K562 (cell line): ENCODE measurements at regions not wholly inside any gene's neighbourhood (a gene's known extent, or its start where the extent isn't known, plus 50 kb on each side); places are given as distances from the start of the nearest gene placed in this dataset.
A peak's percentile ranks its signal among the peaks of the same experiment; 100 is the strongest.

ENCODE experiments used
- ATAC-seq: fragments of 200-7000 bp; cut with Tn5 transposase; 3 replicates; pipeline ENCODE4 v1.9.1; 2020; ENCODE audit warnings: moderate library complexity
- BruUV-seq: library from RNA; stranded (reverse); fragments of 400-500 nt; replicated peaks from 2 replicates; lab custom pipeline; 2021; lab: Mats Ljungman, UMichigan
- CTCF ChIA-PET: fragments of 300-600 bp; formaldehyde crosslinking; extraction: SDS; loops from one replicate; lab custom pipeline; 2021; ENCODE audit warnings: low intra/inter-chr PET ratio; lab: Yijun Ruan, JAX
- POLR2A ChIA-PET: fragments of 300-600, 350-650 bp; sonication (Branson Sonifier 250); formaldehyde crosslinking; extraction: SDS; loops from one replicate; lab custom pipeline; 2021; ENCODE audit warnings: antibody characterized with exemption, inconsistent platforms; lab: Yijun Ruan, JAX
- DNase-seq, 4 experiments: peaks; one replicate each; pipeline versions ENCODE4 v3.0.0 to v3.0.0-alpha.2; 2011 to 2018; ENCODE audit warnings: low spot score in 3 of 4, mixed read lengths in 3 of 4; ENCODE audit errors: extremely low read depth in 1 of 4
- FAIRE-seq: peaks from 2 replicates; lab custom pipeline; 2011; peaks lifted over from hg19 to GRCh38; lab: Jason Lieb, UNC
- H2AFZ ChIP-seq: 2 replicates; pipeline ENCODE4 v1.6.0; 2011; ENCODE audit warnings: low read depth, low read length, control low read depth, inconsistent platforms
- H3K27ac ChIP-seq: fragments of 200-600 bp; 3 replicates; pipeline ENCODE4 v1.8.0; 2011; ENCODE audit warnings: low read depth, mild to moderate bottlenecking, control low read depth, inconsistent platforms, low read length, moderate library complexity, mixed read lengths; ENCODE audit errors: extremely low read depth
- H3K27me3 ChIP-seq, 2 experiments: fragments of 300-600 bp in 1 of 2; 2 replicates in 1 of 2; 3 replicates in 1 of 2; pipeline versions ENCODE4 v1.6.0 to v1.8.0; 2011; ENCODE audit warnings: inconsistent platforms in 2 of 2, low read length in 2 of 2, mild to moderate bottlenecking in 1 of 2, mixed read lengths in 1 of 2, moderate library complexity in 1 of 2; ENCODE audit not compliant: control insufficient read depth in 2 of 2, insufficient read depth in 2 of 2
- H3K36me3 ChIP-seq: fragments of 300-600 bp; 3 replicates; pipeline ENCODE4 v1.8.0; 2011; ENCODE audit warnings: mild to moderate bottlenecking, low read length, inconsistent platforms; ENCODE audit not compliant: control insufficient read depth, insufficient read depth
- H3K4me1 ChIP-seq, 2 experiments: fragments of 200-600 bp in 1 of 2; replicated peaks in 1 of 2; 2 replicates in 1 of 2; 3 replicates in 1 of 2; pipeline versions ENCODE4 v1.5.1 to v1.8.0; 2011; ENCODE audit warnings: inconsistent platforms in 2 of 2, low read length in 2 of 2, mild to moderate bottlenecking in 1 of 2, mixed read lengths in 1 of 2, moderate library complexity in 1 of 2; ENCODE audit not compliant: control insufficient read depth in 2 of 2, insufficient read depth in 2 of 2
- H3K4me2 ChIP-seq: 2 replicates; pipeline ENCODE4 v1.6.1; 2011; ENCODE audit warnings: low read length, control low read depth, inconsistent platforms, mixed read lengths; ENCODE audit not compliant: insufficient read depth
- H3K4me3 ChIP-seq: fragments of 200-600 bp; sonication (generic), shearing (Covaris generic); 2 replicates; pipeline ENCODE4 v1.5.1; 2016; ENCODE audit warnings: control low read depth, inconsistent platforms
- H3K79me2 ChIP-seq: fragments of 200-600 bp; 3 replicates; pipeline ENCODE4 v1.8.0; 2011; ENCODE audit warnings: low read length, inconsistent platforms; ENCODE audit not compliant: control insufficient read depth, insufficient read depth
- H3K9ac ChIP-seq, 2 experiments: 2 replicates each; pipeline versions ENCODE4 v1.6.0 to v1.6.1; 2011; ENCODE audit warnings: low read depth in 2 of 2, low read length in 2 of 2, control low read depth in 1 of 2, inconsistent platforms in 1 of 2, mild to moderate bottlenecking in 1 of 2, mixed read lengths in 1 of 2; ENCODE audit not compliant: insufficient read depth in 1 of 2
- H3K9me1 ChIP-seq: one replicate; pipeline ENCODE4 v1.6.0; 2011; ENCODE audit warnings: inconsistent platforms, mild to moderate bottlenecking, low read length, moderate library complexity; ENCODE audit not compliant: control insufficient read depth, insufficient read depth
- H3K9me3 ChIP-seq: replicated peaks from 2 replicates; pipeline ENCODE4 v1.5.1; 2011; ENCODE audit warnings: low read depth, low read length, inconsistent platforms; ENCODE audit not compliant: control insufficient read depth, insufficient read depth
- H4K20me1 ChIP-seq: replicated peaks from 2 replicates; pipeline ENCODE4 v1.6.1; 2011; ENCODE audit warnings: low read length, inconsistent platforms, mixed read lengths; ENCODE audit not compliant: control insufficient read depth, insufficient read depth
- MBD1 ChIP-seq: fragments of 250-450 bp; sonication (Bioruptor Pico); IDR thresholded peaks from 2 replicates; pipeline ENCODE4 v1.8.0; 2022; ENCODE audit warnings: inconsistent platforms
- REST ChIP-seq, 2 experiments: fragments of 450-650 bp; formaldehyde crosslinking in 1 of 2; IDR thresholded peaks; 2 replicates each; pipeline versions ENCODE4 v1.4.0 to v1.6.1; 2014 to 2020; ENCODE audit warnings: mild to moderate bottlenecking in 2 of 2, borderline replicate concordance in 1 of 2, low read depth in 1 of 2
- TSC22D4 ChIP-seq: fragments of 450-650 bp; IDR thresholded peaks from 2 replicates; pipeline ENCODE4 v1.6.1; 2016; ENCODE audit warnings: missing genetic modification characterization, missing biosample characterization, control low read depth
- WGBS: fragments of 100-300 bp; shearing (Covaris generic); methylation state at CpG from one replicate; pipeline ENCODE4 v1.1.6; 2016; ENCODE audit warnings: low coverage, mixed read lengths; ENCODE audit not compliant: insufficient coverage; ENCODE audit errors: missing lambda C conversion rate; 5-methylcytosine and 5-hydroxymethylcytosine counted together
- in situ Hi-C: fragments of 300-500 bp; cut with MboI; formaldehyde crosslinking; loops from 4 replicates; pipeline ENCODE4 v1.15.0; 2018; ENCODE audit warnings: inconsistent platforms, mixed read lengths
- intact Hi-C: fragments of 100-400 bp; cut with micrococcal nuclease; formaldehyde crosslinking; loops from 2 replicates; pipeline ENCODE4 v1.14.2; 2022

DNA sequence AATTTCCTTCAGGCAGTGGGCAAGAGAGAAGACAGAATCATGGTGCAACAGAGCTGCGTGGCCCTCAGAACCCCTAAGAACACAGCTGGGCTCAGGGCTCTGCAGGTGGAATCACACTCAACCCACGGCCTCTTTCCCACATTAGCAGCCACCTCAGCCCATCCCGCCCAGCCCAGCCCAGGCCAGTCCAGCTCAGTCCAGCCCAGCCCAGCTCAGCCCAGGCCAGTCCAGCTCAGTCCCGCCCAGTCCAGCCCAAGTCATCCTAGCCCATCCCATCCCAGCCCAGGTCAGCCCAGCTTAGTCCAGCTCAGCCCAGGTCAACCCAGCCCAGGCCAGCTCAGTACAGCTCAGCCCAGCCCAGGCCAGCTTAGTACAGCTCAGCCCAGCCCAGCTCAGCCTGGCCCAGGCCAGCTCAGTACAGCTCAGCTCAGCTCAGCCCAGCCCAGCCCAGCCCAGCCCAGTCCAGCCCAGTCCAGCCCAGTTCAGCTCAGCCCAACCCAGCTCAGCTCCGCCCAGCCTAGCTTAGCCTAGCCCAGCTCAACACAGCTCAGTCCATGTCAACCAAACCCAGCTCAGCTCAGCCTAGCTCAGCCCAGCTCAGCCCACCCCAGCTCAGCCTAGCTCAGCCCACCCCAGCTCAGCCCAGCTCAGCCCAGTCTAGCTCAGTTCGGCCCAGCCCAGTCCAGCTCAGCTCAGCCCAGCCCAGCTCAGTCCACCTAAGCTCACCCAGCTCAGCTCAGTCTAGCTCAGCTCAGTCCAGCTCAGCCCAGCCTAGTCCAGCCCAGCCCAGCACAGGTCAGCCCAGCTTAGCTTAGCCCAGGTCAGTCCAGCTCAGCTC, 183.1 kb downstream of the TMEM121 start:
- WGBS, result 0% methylated on average over 1 of the region's 6 CpGs
- FAIRE-seq, result no peak
- Histone ChIP-seq H2AFZ (no peak overlapping the region), H3K4me1 (peaks cover 0 to 7% of the 10 kb centered on the region in 2 experiments; a peak in 2 of 5 replicates), H4K20me1 (no peaks in the 10 kb centered on the region), H3K27me3 (no peaks in the 10 kb centered on the region), H3K9me3 (no peaks in the 10 kb centered on the region), H3K27ac (no peak overlapping the region; the same call in 2 of the 3 replicates), H3K36me3 (no peaks in the 10 kb centered on the region), H3K9ac (no peak overlapping the region), H3K79me2 (no peaks in the 10 kb centered on the region), H3K4me3 (no peak overlapping the region), H3K9me1 (no peaks in the 10 kb centered on the region), H3K4me2 (no peak overlapping the region)
- no peak for DNase-seq
- ChIA-PET CTCF (no interaction called here), POLR2A (interaction anchor here (0.6 kb wide), 1 partner anchor 120 kb away, joined by 3 read pairs; no protein-coding TSS in a partner anchor)
- ATAC-seq, result no peak
- no TSS peak for BruUV-seq
- TF ChIP-seq MBD1 (CRISPR knock-in tag), result no peak
- TF ChIP-seq TSC22D4 (tag), result no peak
- TF ChIP-seq REST (IDR thresholded peaks at IDR 0.05; ENCODE audit: borderline replicate concordance), result peak; percentile 37; the same call in 1 of the 2 replicates
- no peak for TF ChIP-seq REST (CRISPR knock-in tag; IDR thresholded peaks at IDR 0.05; ENCODE audit: low read depth)
- in situ Hi-C loops, result no loop called here
- intact Hi-C loops, result loop anchor here (5.0 kb wide), 1 partner anchor 122 kb away; no protein-coding TSS in a partner anchor
